ENCODE measurements at regions not wholly inside any gene's neighbourhood (a gene's known extent, or its start where the extent isn't known, plus 50 kb on each side); places are given as distances from the start of the nearest gene placed in this dataset.

DNA sequence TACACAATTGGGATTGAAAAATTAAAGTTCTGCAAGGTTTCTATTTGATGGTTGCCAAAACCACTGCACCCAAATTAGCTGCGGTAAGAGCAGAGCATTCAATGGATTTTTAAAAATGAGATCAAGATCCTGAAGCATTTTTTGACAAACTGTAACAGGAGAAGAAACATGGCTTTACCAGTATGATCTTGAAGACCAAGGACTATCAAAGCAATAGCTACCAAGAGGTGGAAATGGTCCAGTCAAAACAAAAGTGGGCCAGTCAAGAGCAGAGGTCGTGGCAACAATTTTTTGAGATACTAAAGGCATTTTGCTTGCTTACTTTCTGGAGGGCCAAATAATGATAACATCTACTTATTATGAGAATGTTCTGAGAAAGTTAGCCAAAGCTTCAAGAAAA, 186.8 kb downstream of the RDH14 start:
- H3K4me1 ChIP-seq (ENCODE audit: insufficient read depth, low read length, severe bottlenecking), result no peaks in the 10 kb centered on the region

DNA sequence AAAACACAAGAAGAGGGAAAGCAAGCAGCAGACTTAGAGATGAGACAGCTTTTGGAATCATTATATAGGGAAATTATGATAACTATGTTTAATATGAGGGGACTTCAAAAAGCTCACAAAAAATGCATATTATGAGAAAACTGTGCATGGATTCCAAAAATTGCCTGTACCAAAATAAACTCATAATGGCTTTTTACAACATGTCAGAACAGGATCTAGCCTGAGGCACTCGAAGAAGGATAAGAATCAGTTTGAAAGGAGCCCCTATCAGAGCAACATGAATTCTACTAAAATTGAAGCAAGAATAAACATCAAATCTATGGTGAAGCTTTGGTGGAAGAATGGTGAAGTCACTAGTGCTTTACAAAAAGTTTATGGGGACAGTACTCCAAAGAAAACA, 187.4 kb downstream of the RDH14 start:
- Histone ChIP-seq H3K27ac (ENCODE audit: low read depth, low read length, poor library complexity, severe bottlenecking) (no peak overlapping the region), H3K4me1 (ENCODE audit: insufficient read depth, low read length, severe bottlenecking) (no peaks in the 10 kb centered on the region), H3K4me3 (ENCODE audit: low read depth, low read length, poor library complexity, severe bottlenecking) (no peak overlapping the region), H3F3A (ENCODE audit: insufficient read depth, low read length) (no peaks in the 10 kb centered on the region), H3K9me2 (ENCODE audit: low read depth, low read length) (no peaks in the 10 kb centered on the region), H3K27me3 (ENCODE audit: insufficient read depth, low read length) (no peaks in the 10 kb centered on the region), H2AFZ (ENCODE audit: low read length) (no peak overlapping the region), H3K4me2 (ENCODE audit: low read length) (no peak overlapping the region), H3K9me3 (ENCODE audit: low read length) (no peaks in the 10 kb centered on the region), H3K9ac (ENCODE audit: low read length) (no peak overlapping the region), H3K79me2 (ENCODE audit: insufficient read depth, low read length) (no peaks in the 10 kb centered on the region), H3K36me3 (ENCODE audit: insufficient read depth, low read length) (no peaks in the 10 kb centered on the region), H4K20me1 (ENCODE audit: insufficient read depth, low read length) (no peaks in the 10 kb centered on the region)
- TF ChIP-seq CTCF (IDR thresholded peaks at IDR 0.05; ENCODE audit: low read length), result no peak
- TF ChIP-seq EZH2 (IDR thresholded peaks at IDR 0.05; ENCODE audit: borderline replicate concordance, low read length), result no peak

More for the DNA sequence above, 186.8 kb downstream of the RDH14 start:
- H3K36me3 ChIP-seq (ENCODE audit: insufficient read depth, low read length), result no peaks in the 10 kb centered on the region
- no peak for TF ChIP-seq CTCF (IDR thresholded peaks at IDR 0.05; ENCODE audit: low read length)
- TF ChIP-seq EZH2 (IDR thresholded peaks at IDR 0.05; ENCODE audit: borderline replicate concordance, low read length), result no peak
- no peaks in the 10 kb centered on the region for H3K27me3 ChIP-seq (ENCODE audit: insufficient read depth, low read length)
- no peak overlapping the region for H2AFZ ChIP-seq (ENCODE audit: low read length)
- no peaks in the 10 kb centered on the region for H3K79me2 ChIP-seq (ENCODE audit: insufficient read depth, low read length)
- H3K4me2 ChIP-seq (ENCODE audit: low read length), result no peak overlapping the region
- H3K4me3 ChIP-seq (ENCODE audit: low read depth, low read length, poor library complexity, severe bottlenecking), result no peak overlapping the region
- no peak overlapping the region for H3K27ac ChIP-seq (ENCODE audit: low read depth, low read length, poor library complexity, severe bottlenecking)
- no peak overlapping the region for H3K9ac ChIP-seq (ENCODE audit: low read length)
- H3F3A ChIP-seq (ENCODE audit: insufficient read depth, low read length), result no peaks in the 10 kb centered on the region
- no peaks in the 10 kb centered on the region for H3K9me2 ChIP-seq (ENCODE audit: low read depth, low read length)
- H3K9me3 ChIP-seq (ENCODE audit: low read length), result no peaks in the 10 kb centered on the region
- H4K20me1 ChIP-seq (ENCODE audit: insufficient read depth, low read length), result no peaks in the 10 kb centered on the region

DNA sequence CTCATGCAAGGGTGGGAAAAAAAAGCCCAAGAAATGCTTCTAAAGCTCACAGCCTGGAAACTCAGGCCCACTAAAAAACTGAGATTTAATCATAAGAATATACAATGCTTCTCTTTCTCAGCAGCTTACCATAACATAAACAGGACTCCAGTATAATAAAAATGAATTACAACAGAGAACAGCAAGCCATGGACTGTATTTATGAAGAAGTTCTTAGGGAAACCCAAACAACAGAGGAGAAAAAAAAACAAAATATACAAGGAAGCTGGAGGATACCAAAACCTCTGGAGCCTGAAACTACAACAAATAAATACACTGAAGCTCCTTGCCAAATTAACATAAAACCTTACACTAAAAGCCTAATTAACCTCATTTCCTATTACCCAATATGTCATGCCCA, 187.8 kb downstream of the RDH14 start:
- no peaks in the 10 kb centered on the region for H3K4me1 ChIP-seq (ENCODE audit: insufficient read depth, low read length, severe bottlenecking)
- H4K20me1 ChIP-seq (ENCODE audit: insufficient read depth, low read length), result no peaks in the 10 kb centered on the region
- H3K4me3 ChIP-seq (ENCODE audit: low read depth, low read length, poor library complexity, severe bottlenecking), result no peak overlapping the region
- TF ChIP-seq EZH2 (IDR thresholded peaks at IDR 0.05; ENCODE audit: borderline replicate concordance, low read length) (no peak), CTCF (IDR thresholded peaks at IDR 0.05; ENCODE audit: low read length) (no peak)
- no peaks in the 10 kb centered on the region for H3K36me3 ChIP-seq (ENCODE audit: insufficient read depth, low read length)
- no peaks in the 10 kb centered on the region for H3K9me3 ChIP-seq (ENCODE audit: low read length)
- no peaks in the 10 kb centered on the region for H3F3A ChIP-seq (ENCODE audit: insufficient read depth, low read length)
- no peaks in the 10 kb centered on the region for H3K79me2 ChIP-seq (ENCODE audit: insufficient read depth, low read length)
- H3K9me2 ChIP-seq (ENCODE audit: low read depth, low read length), result no peaks in the 10 kb centered on the region
- no peak overlapping the region for H3K9ac ChIP-seq (ENCODE audit: low read length)
- no peak overlapping the region for H2AFZ ChIP-seq (ENCODE audit: low read length)
- H3K4me2 ChIP-seq (ENCODE audit: low read length), result no peak overlapping the region
- no peaks in the 10 kb centered on the region for H3K27me3 ChIP-seq (ENCODE audit: insufficient read depth, low read length)
- no peak overlapping the region for H3K27ac ChIP-seq (ENCODE audit: low read depth, low read length, poor library complexity, severe bottlenecking)
